ENCODE measurements at regions not wholly inside any gene's neighbourhood (a gene's known extent, or its start where the extent isn't known, plus 50 kb on each side); places are given as distances from the start of the nearest gene placed in this dataset.

GRCh38 chr2:2960441-2961133 is 417.0 kb downstream of the EIPR1 start:
- Histone ChIP-seq H4K20me1 (replicated peaks in 1 of 2; ENCODE audit: control insufficient read depth in 1 of 2, insufficient read depth in 2 of 2, low read length in 2 of 2) (no peaks in the 10 kb centered on the region), H2AFZ (ENCODE audit: low read length) (0 out of 2 replicates have a peak overlapping the region, but pooled peaks have one; percentile 9), H3K27me3 (replicated peaks in 1 of 4; ENCODE audit: control insufficient read depth in 3 of 4, extremely low read depth in 1 of 4, insufficient read depth in 3 of 4, low read length in 3 of 4) (no peaks in the 10 kb centered on the region), H3K4me1 (replicated peaks in 1 of 4; ENCODE audit: control insufficient read depth in 3 of 4, insufficient read depth in 4 of 4, low read length in 3 of 4) (peaks cover 0 to 2% (median under 1%) of the 10 kb centered on the region in 4 experiments; a peak in 1 of 7 replicates), H2BK15ac (ENCODE audit: low read length) (no peak overlapping the region), H3K9me3 (ENCODE audit: insufficient read depth in 2 of 2, low read depth in 1 of 2, low read length in 1 of 2) (no peaks in the 10 kb centered on the region), H4K5ac (ENCODE audit: insufficient read length, low read depth, low read length) (no peak overlapping the region), H3K14ac (ENCODE audit: insufficient read length) (no peak overlapping the region), H3K36me3 (ENCODE audit: control insufficient read depth in 2 of 4, insufficient read depth in 4 of 4, low read length in 3 of 4) (no peaks in the 10 kb centered on the region), H3K4me2 (ENCODE audit: insufficient read depth in 1 of 2, low read depth in 2 of 2, low read length in 2 of 2) (no peak overlapping the region), H2BK12ac (ENCODE audit: low read depth, low read length) (0 out of 2 replicates have a peak overlapping the region, but pooled peaks have one; percentile 23), H3K18ac (ENCODE audit: extremely low read depth, low read length) (no peak overlapping the region), H2BK5ac (ENCODE audit: low read depth, low read length) (no peak overlapping the region), H3K4me3 (ENCODE audit: extremely low read depth in 1 of 4, insufficient read depth in 2 of 4, low read depth in 3 of 4, low read length in 4 of 4) (no peak overlapping the region), H3K56ac (replicated peaks; ENCODE audit: insufficient read length, low read depth, low read length) (no peak overlapping the region), H3K79me1 (ENCODE audit: low read depth, low read length) (no peaks in the 10 kb centered on the region), H3K27ac (ENCODE audit: low read depth, low read length) (no peak overlapping the region), H2BK20ac (ENCODE audit: low read length) (no peak overlapping the region), H3K79me2 (ENCODE audit: control insufficient read depth in 1 of 2, insufficient read depth in 2 of 2, low read length in 2 of 2) (no peaks in the 10 kb centered on the region), H3K23ac (ENCODE audit: insufficient read length) (no peak overlapping the region), H2AK5ac (ENCODE audit: low read depth, low read length) (no peak overlapping the region), H3K23me2 (ENCODE audit: low read depth, low read length) (no peaks in the 10 kb centered on the region), H3K4ac (replicated peaks; ENCODE audit: insufficient read length, low read depth, low read length) (no peak overlapping the region), H2BK120ac (replicated peaks; ENCODE audit: low read depth, low read length) (no peak overlapping the region), H3K9ac (replicated peaks in 1 of 4; ENCODE audit: extremely low read depth in 1 of 4, low read depth in 3 of 4, low read length in 3 of 4) (no peak overlapping the region), H4K8ac (ENCODE audit: extremely low read depth, insufficient read depth, low read length) (peak overlapping the region; percentile 28), H4K91ac (replicated peaks; ENCODE audit: insufficient read length, low read length) (no peak overlapping the region)
- ChIA-PET CTCF (ENCODE audit: partially characterized antibody) (no interaction called here), POLR2A (ENCODE audit: partially characterized antibody) (no interaction called here)
- DNase-seq (ENCODE audit: low read depth in 1 of 2, low spot score in 2 of 2) (no peak), FAIRE-seq (no peak)
- TF ChIP-seq SIX5 (IDR thresholded peaks at IDR 0.05; ENCODE audit: low read depth, low read length) (no peak), TEAD4 (IDR thresholded peaks at IDR 0.05; ENCODE audit: low read depth, low read length) (peak; percentile 49; the same call in 1 of the 2 replicates), JUN (IDR thresholded peaks at IDR 0.05; ENCODE audit: low read depth, low read length) (no peak)
- 84% methylated on average over 17 of the region's 17 CpGs; no CpG with 5 or more reads in 1 of the 2 experiments for WGBS, 2 experiments (ENCODE audit: extremely low coverage in 1 of 2, insufficient coverage in 1 of 2, insufficient read length in 1 of 2, insufficient replicate concordance in 2 of 2, low coverage in 1 of 2, low lambda C conversion rate in 2 of 2, missing lambda C conversion rate in 1 of 2)

All from H1 (cell line).